ENCODE measurements at regions not wholly inside any gene's neighbourhood (a gene's known extent, or its start where the extent isn't known, plus 50 kb on each side); places are given as distances from the start of the nearest gene placed in this dataset.

GRCh38 chr1:53400761-53401674, 58.2 kb upstream of the DMRTB1 start:
- DNase-seq: no peak

- no peak for DNase-seq
Observed at GRCh38 chr1:53401813-53402745, 57.1 kb upstream of the DMRTB1 start.

- no peak for DNase-seq
Observed at GRCh38 chr1:53402891-53403655, 56.1 kb upstream of the DMRTB1 start.

GRCh38 chr1:53405737-53406136, 53.5 kb upstream of the DMRTB1 start:
- no peak for DNase-seq

GRCh38 chr1:53406551-53407235, 52.5 kb upstream of the DMRTB1 start:
- DNase-seq: no peak

- DNase-seq: no peak
Observed at GRCh38 chr1:53408013-53408754, 51.0 kb upstream of the DMRTB1 start.

- DNase-seq: no peak
Observed at GRCh38 chr1:53408755-53409129, 50.5 kb upstream of the DMRTB1 start.

- no peak for DNase-seq
Observed at GRCh38 chr1:53409233-53409632, 50.0 kb upstream of the DMRTB1 start.
